ENCODE measurements at regions not wholly inside any gene's neighbourhood (a gene's known extent, or its start where the extent isn't known, plus 50 kb on each side); places are given as distances from the start of the nearest gene placed in this dataset.

DNA sequence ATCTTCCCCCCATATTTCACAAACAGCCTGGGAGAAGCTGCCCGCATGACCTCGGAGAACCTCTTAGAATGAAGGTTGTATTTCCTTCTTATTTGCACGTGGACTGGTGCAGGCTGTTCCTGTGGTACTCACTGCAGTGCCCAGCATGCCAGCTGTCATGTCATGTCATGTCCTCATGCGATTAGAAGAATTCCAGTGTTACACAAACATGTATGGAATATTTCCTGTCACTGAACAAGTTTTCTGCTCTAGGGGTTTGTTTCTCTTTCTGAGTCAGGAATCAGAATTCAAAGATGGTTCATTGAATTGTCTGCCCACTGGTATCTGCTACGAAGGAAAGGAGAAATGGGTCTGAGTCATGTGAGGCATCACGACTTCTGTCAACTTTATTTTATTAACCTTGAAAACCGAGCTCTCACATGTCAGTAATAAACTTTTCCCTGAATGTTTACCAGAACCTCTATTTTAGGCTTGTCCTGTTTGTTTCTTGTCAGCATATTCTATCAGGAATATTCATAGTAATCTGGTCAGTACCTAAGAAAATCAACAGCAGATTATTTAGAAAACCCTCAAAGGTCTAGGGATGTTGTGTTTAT, 415.6 kb downstream of the GADD45G start:
- H3K36me3 ChIP-seq (ENCODE audit: control insufficient read depth in 2 of 2, insufficient read depth in 2 of 2, low read length in 1 of 2): no peaks in the 10 kb centered on the region
- H3K4me3 ChIP-seq: no peak overlapping the region
- H3K4me2 ChIP-seq (ENCODE audit: control insufficient read depth, insufficient read depth): no peak overlapping the region
- ChIA-PET CTCF (no interaction called here), POLR2A (no interaction called here), RAD21 (ENCODE audit: unreplicated experiment) (no interaction called here), SMC1A (ENCODE audit: uncharacterized antibody, unreplicated experiment) (interaction anchor here (1.0 kb wide), 1 partner anchor 445 kb away, joined by 3 read pairs; no protein-coding TSS in a partner anchor)
- in situ Hi-C loops (cut with MboI): no loop called here
- BruUV-seq (replicated peaks): no TSS peak
- peaks cover 0 to 2% of the 10 kb centered on the region in 2 experiments; a peak in 1 of 4 replicates for H3K27me3 ChIP-seq (replicated peaks in 1 of 2; ENCODE audit: control insufficient read depth in 2 of 2, insufficient read depth in 2 of 2, low read length in 1 of 2)
- H3K79me2 ChIP-seq (ENCODE audit: control insufficient read depth, insufficient read depth, low read length): no peaks in the 10 kb centered on the region
- H3K4me1 ChIP-seq (ENCODE audit: control insufficient read depth, insufficient read depth, low read length): peaks cover 12% of the 10 kb centered on the region
- DNase-seq (ENCODE audit: low read depth, low spot score): no peak
- 32% methylated on average over 7 of the region's 7 CpGs for WGBS (ENCODE audit: insufficient coverage, insufficient replicate concordance, low lambda C conversion rate, missing lambda C conversion rate)
- H3K9me3 ChIP-seq (replicated peaks; ENCODE audit: control insufficient read depth, insufficient read depth, low read length): no peaks in the 10 kb centered on the region; the same call in 2 of the 3 replicates
- FAIRE-seq: no peak
- H2AFZ ChIP-seq (ENCODE audit: control insufficient read depth, low read depth, low read length): no peak overlapping the region
- H3K9ac ChIP-seq (ENCODE audit: control insufficient read depth, insufficient read depth, low read length): no peak overlapping the region
- H4K20me1 ChIP-seq (ENCODE audit: control insufficient read depth, insufficient read depth): no peaks in the 10 kb centered on the region; the same call in 1 of the 2 replicates
- intact Hi-C loops (cut with micrococcal nuclease; ENCODE audit: unreplicated experiment): no loop called here
- H3K27ac ChIP-seq (ENCODE audit: control insufficient read depth, insufficient read depth): no peak overlapping the region
- ATAC-seq: no peak
- no peak for TF ChIP-seq MEF2B (IDR thresholded peaks at IDR 0.05; ENCODE audit: partially characterized antibody, poor library complexity, severe bottlenecking)
- TF ChIP-seq CHD1 (IDR thresholded peaks at IDR 0.05; ENCODE audit: low read depth, low read length): no peak
- no peak for TF ChIP-seq ZNF24 (IDR thresholded peaks at IDR 0.05)
- no peak for TF ChIP-seq POLR2AphosphoS2 (IDR thresholded peaks at IDR 0.05; ENCODE audit: low read depth, low read length)
- TF ChIP-seq ZNF207 (IDR thresholded peaks at IDR 0.05; ENCODE audit: borderline replicate concordance): no peak
- TF ChIP-seq, protein P1, sequence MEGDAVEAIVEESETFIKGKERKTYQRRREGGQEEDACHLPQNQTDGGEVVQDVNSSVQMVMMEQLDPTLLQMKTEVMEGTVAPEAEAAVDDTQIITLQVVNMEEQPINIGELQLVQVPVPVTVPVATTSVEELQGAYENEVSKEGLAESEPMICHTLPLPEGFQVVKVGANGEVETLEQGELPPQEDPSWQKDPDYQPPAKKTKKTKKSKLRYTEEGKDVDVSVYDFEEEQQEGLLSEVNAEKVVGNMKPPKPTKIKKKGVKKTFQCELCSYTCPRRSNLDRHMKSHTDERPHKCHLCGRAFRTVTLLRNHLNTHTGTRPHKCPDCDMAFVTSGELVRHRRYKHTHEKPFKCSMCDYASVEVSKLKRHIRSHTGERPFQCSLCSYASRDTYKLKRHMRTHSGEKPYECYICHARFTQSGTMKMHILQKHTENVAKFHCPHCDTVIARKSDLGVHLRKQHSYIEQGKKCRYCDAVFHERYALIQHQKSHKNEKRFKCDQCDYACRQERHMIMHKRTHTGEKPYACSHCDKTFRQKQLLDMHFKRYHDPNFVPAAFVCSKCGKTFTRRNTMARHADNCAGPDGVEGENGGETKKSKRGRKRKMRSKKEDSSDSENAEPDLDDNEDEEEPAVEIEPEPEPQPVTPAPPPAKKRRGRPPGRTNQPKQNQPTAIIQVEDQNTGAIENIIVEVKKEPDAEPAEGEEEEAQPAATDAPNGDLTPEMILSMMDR (IDR thresholded peaks at IDR 0.05 in 2 of 3, conservative IDR thresholded peaks at IDR 0.05 in 1 of 3; ENCODE audit: control insufficient read depth in 2 of 3, extremely low read depth in 1 of 3, insufficient read depth in 1 of 3, low read depth in 3 of 3, low read length in 3 of 3): no peak
- no peak for TF ChIP-seq STAT3 (IDR thresholded peaks at IDR 0.05; ENCODE audit: low read depth, low read length)
- TF ChIP-seq CREB1 (IDR thresholded peaks at IDR 0.05; ENCODE audit: low read depth): no peak
- TF ChIP-seq EZH2 (IDR thresholded peaks at IDR 0.05; ENCODE audit: borderline replicate concordance, control insufficient read depth, low read depth, low read length): no peak
- no peak for TF ChIP-seq CBX5 (IDR thresholded peaks at IDR 0.05; ENCODE audit: low read depth)
- no peak for TF ChIP-seq MXI1 (IDR thresholded peaks at IDR 0.05; ENCODE audit: low read depth, low read length)
- no peak for TF ChIP-seq BHLHE40 (IDR thresholded peaks at IDR 0.05; ENCODE audit: borderline replicate concordance in 1 of 2, low read depth in 2 of 2, low read length in 1 of 2)
- TF ChIP-seq, protein P2, sequence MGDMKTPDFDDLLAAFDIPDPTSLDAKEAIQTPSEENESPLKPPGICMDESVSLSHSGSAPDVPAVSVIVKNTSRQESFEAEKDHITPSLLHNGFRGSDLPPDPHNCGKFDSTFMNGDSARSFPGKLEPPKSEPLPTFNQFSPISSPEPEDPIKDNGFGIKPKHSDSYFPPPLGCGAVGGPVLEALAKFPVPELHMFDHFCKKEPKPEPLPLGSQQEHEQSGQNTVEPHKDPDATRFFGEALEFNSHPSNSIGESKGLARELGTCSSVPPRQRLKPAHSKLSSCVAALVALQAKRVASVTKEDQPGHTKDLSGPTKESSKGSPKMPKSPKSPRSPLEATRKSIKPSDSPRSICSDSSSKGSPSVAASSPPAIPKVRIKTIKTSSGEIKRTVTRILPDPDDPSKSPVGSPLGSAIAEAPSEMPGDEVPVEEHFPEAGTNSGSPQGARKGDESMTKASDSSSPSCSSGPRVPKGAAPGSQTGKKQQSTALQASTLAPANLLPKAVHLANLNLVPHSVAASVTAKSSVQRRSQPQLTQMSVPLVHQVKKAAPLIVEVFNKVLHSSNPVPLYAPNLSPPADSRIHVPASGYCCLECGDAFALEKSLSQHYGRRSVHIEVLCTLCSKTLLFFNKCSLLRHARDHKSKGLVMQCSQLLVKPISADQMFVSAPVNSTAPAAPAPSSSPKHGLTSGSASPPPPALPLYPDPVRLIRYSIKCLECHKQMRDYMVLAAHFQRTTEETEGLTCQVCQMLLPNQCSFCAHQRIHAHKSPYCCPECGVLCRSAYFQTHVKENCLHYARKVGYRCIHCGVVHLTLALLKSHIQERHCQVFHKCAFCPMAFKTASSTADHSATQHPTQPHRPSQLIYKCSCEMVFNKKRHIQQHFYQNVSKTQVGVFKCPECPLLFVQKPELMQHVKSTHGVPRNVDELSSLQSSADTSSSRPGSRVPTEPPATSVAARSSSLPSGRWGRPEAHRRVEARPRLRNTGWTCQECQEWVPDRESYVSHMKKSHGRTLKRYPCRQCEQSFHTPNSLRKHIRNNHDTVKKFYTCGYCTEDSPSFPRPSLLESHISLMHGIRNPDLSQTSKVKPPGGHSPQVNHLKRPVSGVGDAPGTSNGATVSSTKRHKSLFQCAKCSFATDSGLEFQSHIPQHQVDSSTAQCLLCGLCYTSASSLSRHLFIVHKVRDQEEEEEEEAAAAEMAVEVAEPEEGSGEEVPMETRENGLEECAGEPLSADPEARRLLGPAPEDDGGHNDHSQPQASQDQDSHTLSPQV (IDR thresholded peaks at IDR 0.05): no peak
- TF ChIP-seq, protein P3, sequence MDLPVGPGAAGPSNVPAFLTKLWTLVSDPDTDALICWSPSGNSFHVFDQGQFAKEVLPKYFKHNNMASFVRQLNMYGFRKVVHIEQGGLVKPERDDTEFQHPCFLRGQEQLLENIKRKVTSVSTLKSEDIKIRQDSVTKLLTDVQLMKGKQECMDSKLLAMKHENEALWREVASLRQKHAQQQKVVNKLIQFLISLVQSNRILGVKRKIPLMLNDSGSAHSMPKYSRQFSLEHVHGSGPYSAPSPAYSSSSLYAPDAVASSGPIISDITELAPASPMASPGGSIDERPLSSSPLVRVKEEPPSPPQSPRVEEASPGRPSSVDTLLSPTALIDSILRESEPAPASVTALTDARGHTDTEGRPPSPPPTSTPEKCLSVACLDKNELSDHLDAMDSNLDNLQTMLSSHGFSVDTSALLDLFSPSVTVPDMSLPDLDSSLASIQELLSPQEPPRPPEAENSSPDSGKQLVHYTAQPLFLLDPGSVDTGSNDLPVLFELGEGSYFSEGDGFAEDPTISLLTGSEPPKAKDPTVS (IDR thresholded peaks at IDR 0.05; ENCODE audit: low read depth, low read length): no peak
- no peak for TF ChIP-seq NFXL1 (IDR thresholded peaks at IDR 0.05; ENCODE audit: borderline replicate concordance)
